NCI-H1436 treated with DMSO at 0.1 percent for 48 hours (cell line): ENCODE measurements at regions not wholly inside any gene's neighbourhood (a gene's known extent, or its start where the extent isn't known, plus 50 kb on each side); places are given as distances from the start of the nearest gene placed in this dataset.

ENCODE experiments used
- DNase-seq: peaks from one replicate; lab custom pipeline; 2025; lab: John Stamatoyannopoulos, UW

DNA sequence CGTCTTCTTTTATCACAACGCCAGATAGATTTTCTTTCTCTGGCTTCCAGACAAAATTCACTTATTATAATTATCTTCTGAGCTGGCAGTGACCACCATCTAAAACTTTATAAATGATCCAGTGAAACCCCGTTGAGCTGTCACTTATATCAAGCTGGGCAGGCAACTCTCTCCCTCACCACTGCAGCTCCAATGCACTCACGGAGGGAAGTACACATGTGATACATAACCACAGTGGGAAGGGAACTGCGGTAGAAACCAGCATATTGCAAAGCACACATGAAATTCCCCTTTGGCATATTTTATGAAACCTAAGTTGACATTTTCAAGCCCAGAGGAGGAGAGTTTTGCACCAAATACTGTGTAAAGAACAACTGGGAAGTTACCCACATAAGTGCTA, 536.9 kb downstream of the HACE1 start:
- DNase-seq = no peak

DNA sequence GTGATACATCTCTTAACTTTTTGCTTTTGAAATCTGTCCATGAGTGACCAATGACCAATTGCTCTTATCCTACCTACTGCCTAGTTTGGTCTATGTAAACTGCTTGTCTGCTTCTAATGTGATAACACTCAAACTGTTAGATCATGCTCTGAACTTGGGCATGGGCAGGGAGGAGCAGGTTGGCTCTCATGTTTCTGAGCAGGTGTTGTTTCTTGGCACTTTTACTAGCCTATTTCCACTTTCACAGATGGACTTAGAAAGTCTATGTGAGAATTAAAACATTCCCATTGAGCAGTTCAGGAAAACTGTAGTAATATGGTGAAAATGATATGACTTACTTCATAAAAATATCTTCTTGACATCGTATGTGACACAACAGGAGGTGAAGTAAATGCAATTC, 538.4 kb downstream of the HACE1 start:
- DNase-seq = no peak

DNA sequence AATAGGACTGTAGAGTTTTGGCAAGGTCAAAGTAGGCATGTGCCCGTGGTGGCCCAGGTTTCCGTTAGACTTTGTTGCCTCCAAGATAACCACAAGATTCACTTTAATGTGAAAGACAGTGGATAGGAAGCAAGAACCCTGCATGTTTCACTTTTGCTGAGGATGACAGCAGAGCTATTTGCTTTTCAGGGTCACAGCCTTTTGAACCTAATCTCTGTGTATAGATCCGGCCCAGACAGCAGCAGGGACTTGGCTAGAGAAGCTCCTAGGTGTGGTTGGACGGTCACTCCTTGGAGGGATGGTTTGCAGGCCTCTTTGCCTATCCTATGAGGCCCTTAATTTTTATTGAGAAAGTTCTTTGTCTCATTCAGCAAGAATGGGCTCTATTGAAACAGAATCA, 538.8 kb downstream of the HACE1 start:
- DNase-seq = no peak

DNA sequence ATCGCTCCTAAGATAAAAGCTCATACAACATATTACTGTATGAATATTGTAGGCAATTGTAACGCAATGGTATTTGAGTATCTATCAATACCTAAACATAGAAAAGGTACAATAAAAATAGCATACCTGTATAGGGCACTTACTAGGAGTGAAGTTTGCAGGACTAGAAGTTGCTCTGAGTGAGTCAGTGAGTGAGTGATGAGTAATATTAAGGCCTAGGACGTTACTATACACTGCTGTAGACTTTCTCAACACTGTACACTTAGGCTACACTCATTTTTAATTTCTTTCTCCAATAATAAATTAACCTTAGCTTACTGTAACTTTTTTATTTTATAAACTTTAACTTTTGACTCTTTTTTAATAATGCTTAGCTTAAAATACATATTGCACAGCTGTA, 546.9 kb downstream of the HACE1 start:
- no peak for DNase-seq

DNA sequence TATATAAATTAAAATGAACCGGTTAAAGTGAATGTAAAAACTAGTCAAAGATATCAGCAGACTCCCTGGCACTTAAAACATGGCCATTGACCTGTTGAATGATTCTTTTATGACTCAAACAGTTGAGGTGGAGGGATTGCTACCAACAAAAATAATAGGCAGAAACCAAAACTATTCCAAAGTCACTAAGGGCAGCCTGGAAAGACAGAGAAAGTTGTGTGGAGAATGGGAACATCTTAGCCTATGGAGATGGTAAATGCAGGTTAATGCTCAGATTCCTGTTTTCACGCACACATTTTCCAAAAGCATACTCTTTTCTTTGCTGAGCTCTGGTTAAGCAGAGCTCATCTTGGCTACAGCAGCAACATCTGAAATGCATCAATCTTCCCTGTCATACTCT, 553.5 kb downstream of the HACE1 start:
- no peak for DNase-seq

DNA sequence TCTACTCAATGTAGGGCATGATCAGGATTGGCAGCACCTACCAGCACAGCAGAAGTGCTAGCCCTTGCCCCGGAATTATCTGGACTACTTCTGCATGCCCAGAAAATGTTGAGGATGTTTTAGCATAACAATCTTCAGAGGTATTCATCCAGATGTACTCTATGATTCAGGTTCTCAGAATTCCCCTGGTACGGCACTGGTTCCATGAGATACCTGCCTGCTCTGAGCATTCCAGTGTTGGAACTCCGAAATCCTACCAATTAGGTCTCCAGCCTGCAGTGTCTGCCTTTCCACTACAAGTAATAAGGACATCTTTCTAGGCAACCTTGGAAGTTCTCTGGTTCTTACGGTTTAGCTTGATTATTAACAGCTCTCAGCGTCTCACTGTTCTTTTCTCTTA, 554.5 kb downstream of the HACE1 start:
- DNase-seq = no peak

DNA sequence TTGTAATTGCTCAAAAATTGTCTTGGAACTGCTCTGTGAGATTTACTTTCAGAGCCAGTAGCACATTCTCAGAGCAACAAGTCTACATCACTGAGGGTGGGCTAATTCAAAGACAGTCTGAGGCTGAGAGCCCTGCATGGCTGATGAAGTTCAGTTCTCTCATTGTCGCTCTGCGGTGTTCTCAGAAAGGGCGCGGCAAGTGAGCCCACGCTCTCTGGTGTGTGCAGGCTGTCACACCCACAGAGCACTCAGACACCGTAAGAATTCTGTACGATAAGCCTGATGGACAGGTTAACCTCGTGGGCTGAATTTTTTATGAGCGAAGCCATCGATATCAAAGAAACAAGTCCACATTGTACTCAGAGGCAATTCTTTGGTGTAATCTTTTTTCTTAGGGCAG, 557.8 kb downstream of the HACE1 start:
- DNase-seq = no peak

DNA sequence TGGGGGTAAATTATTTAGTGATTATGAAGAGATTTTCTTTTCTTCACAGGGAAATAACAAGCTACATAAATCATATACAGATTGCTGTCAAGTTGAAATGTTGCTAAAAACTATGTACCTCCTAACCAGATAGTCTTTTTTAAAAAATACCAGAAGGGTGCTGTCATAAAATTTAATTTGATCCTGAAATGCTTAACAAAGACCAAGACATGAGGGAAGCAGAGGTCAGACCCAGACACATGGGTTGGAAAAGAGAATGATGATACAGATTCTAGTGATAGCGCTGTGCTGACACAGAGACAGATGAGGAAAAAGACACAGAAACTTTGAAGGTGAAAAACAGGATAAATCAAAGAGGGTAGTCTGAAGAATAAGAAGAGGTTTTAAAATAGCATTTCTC, 573.1 kb downstream of the HACE1 start:
- DNase-seq = no peak

DNA sequence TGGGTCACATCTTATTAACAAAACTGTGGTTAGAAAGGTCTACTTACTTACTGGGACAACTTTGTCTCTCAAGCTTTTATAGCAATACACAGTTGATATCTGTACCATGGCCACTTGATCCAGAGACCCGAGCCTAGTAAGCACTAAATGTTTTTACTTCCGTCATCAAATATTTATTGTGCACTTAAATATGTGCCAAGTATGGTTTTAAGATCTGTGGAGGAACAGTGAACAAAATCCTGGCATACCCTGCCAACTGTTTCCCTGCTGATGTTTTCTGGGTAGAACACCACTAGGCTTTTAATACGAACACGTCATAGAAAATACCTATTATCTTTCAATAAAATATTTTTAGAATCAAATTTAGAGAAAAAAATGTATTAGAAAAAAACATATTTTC, 574.8 kb downstream of the HACE1 start:
- DNase-seq = no peak

DNA sequence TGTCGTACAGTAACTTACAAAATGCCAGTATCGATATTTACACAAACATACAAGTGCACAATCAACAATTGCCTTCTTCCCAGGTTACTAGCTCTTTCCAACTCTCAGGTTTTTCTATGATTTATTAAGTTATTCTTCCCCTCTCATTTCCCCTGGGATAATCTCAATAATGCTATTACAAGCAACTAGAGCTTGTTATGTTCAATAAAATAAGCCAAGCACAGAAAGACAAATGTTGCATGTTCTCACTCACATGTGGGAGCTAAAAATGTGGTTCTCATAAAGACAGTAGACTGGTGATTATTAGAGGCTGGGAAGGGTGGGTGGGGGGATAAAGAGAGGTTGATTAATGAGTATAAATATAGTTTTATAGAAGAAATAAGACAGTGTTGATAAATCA, 577.1 kb downstream of the HACE1 start:
- no peak for DNase-seq

DNA sequence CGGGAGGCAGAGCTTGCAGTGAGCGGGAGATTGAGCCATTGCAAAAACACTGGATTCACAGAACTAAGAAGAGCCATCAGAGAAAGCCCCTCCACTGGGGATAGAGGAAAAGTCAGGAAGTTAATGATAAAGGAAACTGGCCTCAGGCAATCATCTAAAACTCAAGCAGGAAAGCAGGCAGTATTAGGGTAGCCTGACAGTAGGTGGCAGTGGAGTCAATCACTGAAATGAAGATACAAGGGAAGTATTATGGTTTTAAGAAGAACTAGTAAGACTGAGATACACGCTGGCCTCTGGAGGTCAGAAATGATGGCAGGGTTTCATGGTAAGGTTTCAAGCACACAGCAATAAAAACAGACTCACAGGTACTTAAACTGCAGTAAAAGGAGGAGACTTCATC, 578.3 kb downstream of the HACE1 start:
- DNase-seq = no peak

DNA sequence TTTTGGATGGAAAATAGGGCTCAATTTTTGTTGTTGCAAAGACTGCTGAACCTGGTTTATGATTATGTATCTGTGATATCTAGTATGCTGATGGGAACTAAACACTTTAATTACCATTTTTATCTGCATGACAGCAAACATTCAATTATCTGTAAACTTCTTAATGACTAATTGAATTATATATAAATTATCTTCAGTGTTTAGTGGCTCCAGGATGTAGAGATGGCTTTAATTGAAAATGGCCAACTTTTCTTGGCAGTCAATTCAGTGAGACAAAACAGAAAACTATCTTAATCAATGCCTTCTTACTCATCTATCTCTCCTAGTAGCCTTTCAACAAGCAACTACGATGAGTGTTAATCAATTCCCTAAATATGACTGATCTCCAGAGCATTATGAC, 591.3 kb downstream of the HACE1 start:
- no peak for DNase-seq

DNA sequence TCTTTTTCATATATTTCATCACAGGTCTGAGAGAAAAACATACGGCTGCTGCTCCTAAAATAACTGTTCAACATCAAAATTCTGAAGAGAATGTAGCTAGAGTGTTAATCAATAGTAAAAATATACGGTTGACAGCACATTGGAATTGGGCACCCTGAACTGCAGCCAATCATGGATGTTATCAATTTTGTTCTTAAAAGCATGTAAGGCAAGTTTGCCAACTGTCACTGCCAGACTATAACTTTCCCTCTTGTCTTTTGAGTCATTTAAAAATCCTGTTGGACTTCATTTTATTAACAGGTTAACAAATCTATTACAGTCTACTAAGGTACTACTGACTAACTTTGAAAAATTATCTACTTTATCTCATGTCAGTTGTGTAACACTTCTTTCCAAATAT, 592.8 kb downstream of the HACE1 start:
- no peak for DNase-seq

DNA sequence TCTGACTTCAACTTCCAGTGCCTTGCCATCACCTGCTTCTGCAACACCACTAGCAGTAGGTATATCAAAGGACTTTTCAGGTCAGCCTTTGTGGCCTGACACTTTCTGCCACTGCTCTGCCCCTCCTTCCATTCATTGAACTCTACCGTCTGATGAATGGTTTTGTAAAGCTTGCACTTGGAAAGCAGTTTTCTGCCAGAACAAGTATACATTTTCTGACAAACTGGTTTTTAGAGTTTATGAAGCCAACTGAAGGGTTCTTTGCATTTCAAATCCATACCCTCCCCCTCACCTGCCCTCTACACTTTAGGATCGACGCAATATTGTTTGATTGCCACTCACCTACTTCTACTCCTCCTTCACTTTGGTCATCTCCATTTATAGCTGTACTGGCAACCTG, 603.1 kb downstream of the HACE1 start:
- no peak for DNase-seq

DNA sequence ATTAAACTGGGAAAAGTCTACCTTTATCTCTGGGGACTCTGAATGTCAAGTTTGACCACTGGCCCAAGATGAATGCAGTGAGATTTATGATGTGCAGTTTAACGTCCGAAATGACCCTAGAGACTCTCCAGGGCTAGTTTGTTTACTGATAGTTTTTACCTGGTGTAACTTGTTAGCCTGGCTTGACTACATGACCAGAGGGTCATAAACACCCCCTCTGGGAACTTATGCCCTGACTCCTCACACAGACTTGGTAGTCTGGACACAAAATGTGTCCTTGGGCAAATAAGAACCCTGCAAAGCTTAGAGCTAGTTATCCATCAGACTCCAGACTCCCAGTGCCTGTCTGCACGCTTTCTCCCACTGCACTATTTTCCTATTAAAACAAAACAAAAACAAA, 606.5 kb downstream of the HACE1 start:
- no peak for DNase-seq

DNA sequence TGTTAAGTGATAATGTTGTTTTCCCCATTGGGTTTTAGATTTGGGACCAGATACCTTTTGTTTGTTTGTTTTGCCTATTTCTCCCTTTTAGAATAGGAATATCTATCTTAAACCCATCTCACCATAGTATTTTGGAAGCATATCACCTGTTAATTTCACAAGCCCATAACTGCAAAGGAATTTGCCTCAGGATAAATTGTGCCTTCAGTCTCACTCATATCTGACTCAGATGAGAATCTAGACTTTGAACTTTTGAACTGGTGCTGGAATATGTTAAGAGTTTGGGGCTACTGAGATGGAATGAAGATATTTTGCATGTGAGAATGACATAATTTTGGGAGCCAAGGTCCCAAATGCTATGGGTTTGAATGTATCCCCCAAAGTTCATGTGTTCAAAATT, 607.4 kb downstream of the HACE1 start:
- DNase-seq = no peak

DNA sequence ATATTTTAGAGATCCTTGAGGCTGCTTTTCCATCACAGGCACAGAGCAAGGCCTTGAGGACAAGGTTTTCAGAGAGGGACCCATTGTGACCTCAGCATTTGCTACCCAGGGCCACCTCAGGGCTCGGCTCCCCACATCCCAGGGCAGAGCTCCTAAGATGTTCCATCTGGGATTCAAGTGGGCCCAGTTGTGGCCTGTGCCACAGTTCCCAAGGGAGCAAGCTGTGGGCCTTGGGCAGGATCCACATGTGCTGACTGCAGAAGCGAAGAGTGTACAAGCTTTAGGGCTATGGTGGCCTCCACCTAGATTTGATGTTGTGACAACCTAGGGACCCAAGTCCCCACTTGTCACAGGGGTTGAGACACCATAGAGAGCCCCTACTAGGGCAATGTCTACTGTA, 608.1 kb downstream of the HACE1 start:
- DNase-seq = no peak

DNA sequence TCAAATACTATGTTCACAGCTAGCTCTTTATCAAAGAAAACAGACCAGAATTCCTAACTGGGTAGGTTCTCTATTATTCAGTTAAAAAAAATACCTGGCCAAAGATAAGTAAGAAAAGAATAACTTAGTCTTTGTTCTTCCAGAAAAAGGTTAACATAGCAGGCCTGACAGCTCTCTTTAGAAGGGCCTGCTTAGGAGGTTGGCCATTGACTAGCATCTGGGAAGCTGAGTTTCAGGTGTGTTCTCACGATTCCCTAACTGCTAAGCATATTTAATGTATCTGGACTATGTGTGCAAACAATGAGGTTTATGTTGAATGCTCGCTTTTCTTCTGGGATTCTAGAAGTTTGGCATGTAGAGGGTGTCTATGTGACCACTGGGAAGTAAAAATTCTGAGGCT, 618.9 kb downstream of the HACE1 start:
- no peak for DNase-seq

DNA sequence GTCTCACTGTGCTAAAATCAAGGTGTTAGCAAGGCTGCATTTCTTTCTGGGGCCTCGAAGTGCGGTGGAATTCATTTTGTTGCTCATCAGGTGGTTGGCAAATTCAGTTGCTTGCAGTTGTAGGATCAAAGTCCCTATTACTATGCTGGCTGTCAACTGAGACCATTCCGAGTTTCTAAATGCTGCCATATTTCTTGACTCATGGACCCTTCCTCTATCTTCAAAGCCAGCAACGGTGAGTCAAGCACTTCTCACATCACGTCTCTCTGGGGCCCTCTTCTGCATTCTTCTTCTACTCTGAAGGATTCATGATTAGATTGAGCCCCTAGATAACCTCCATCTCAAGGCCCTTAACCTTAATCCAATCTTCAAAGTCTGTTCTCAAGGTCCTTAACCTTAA, 619.7 kb downstream of the HACE1 start:
- DNase-seq = no peak

DNA sequence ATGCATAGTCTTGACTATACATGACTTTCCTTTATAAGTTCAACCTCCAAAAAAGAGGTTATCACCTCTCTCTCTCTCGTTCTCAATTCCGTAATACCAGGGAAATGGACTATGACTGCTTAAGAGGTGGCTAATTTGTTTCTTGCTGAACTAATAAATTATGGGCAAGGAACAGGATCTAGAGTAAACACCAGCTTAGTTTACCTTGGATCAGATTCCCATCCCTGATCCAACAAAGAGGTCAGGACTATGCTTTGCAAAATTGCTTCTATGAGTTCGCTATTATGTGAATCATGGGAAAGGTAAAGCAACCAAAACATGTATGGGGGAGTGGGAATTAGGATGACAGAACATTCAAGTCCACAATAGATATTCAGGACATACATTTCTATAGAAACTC, 630.7 kb downstream of the HACE1 start:
- no peak for DNase-seq

DNA sequence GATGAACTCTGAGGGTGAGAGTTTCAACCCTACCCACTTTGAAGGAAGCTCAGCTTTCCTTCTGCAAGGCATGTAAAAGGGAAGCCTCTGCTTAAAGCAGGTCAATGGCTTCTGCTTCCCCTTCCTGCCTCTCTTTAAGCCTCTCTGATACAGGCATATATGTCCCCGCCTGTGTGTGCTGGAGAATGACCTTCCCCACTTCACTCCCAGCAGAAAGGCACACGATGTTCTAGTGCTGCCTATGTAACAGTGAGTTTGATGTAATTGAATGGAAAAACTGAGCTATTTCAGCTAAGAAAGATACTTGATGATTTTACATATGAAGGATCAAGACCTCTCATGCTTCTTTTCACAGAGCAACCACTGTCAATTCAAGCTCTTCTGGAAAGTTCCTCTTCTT, 632.2 kb downstream of the HACE1 start:
- DNase-seq = no peak

DNA sequence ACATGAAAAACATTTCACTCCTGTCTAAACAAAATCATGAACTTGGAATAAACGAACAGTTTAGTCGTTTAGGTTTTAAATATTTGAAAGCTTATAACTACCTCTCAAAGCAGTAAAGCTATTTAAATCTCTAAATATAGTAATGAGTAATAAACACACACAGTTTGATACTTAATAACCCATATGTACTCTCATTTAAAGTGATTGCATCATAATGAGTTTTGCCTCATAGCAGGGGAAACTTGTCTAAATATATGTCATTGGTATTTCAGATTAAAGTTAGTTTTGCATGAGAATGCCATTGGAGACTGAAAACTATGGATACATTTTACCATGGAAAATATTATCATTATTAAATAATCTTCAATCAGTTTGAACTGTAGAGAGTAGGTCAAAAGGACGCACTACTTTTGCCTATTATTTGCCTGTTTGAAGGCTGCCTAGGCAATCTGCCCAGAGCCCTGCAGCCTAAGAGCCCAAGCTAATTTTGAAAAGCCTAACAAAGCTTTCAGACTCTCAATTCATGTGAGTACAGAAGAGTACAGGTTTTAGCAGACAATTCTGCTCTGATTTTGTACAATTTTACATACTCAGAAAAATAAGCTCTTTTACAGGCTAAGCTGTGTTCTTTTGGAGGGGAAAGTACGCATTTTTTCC, 632.8 kb downstream of the HACE1 start:
- DNase-seq = no peak

DNA sequence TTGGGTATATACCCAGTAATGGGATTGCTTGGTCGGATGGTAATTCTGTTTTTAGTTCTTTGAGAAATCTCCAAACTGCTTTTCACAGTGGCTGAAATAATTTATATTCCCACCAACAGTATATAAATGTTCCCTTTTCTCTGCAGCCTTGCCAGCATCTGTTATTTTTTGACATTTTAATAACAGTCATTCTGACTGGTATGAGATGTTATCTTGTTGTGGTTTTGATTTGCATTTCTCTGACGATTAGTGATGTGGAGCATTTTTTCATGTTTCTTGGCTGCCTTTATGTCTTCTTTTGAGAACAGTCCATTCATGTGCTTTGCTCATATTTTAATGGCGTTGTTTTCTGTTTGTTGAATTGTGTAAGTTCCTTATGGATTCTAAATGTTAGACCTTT, 641.6 kb downstream of the HACE1 start:
- DNase-seq = no peak

DNA sequence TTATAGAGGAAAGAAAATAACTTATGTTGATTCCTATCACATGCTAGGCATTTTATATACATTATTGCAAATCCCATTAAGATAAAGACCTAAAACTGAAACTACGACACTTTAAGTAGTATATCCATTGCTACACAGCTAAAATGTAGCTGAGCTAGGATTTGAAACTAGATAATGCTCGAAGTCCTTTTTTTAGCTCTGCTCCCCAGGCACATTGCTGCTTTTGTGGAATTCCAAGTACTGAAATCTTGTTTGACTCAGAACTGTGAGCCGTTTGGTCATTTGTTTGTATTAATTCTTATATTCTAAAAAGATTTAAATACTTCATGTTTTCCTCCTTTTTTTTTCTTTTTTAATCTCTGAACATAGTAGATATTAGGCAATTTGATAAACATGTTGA, 644.8 kb downstream of the HACE1 start:
- no peak for DNase-seq
